ES-I3 (cell line): ENCODE measurements at regions not wholly inside any gene's neighbourhood (a gene's known extent, or its start where the extent isn't known, plus 50 kb on each side); places are given as distances from the start of the nearest gene placed in this dataset.

Experiments used
- H3K36me3 ChIP-seq: 2 replicates; pipeline ENCODE4 v1.6.1; 2013; ENCODE audit warnings: mild to moderate bottlenecking, low read length, control low read depth, moderate library complexity; ENCODE audit not compliant: insufficient read depth
- H3K4me1 ChIP-seq: 2 replicates; pipeline ENCODE4 v1.6.1; 2013; ENCODE audit warnings: mild to moderate bottlenecking, control low read depth, low read length; ENCODE audit not compliant: insufficient read depth
- H3K9ac ChIP-seq: 2 replicates; pipeline ENCODE4 v1.6.1; 2013; ENCODE audit warnings: low read depth, mild to moderate bottlenecking, low read length, moderate library complexity
- H3K9me3 ChIP-seq: 2 replicates; pipeline ENCODE4 v1.6.1; 2013; ENCODE audit warnings: mild to moderate bottlenecking, low read length, moderate library complexity; ENCODE audit not compliant: control insufficient read depth, insufficient read depth

DNA sequence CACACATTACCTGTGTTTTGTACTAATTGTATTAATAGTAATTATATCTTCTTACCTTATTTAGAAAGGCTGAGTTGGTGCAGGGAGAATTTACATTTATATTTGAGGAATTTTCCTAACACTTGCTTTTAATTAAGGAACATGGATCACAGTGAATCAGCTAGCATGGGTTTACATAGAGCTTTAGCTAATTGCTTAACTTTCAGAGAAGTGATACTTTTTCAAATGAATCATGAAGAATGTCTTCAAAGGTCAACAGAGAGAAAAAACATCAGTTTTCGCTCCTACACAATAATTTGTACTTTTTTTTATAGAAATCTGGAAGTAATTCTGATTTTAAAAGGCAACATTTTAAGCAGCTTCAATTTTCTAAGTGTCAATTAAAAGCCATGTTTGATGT lies 195.0 kb upstream of the HEY2 start:
- Histone ChIP-seq H3K4me1 (peaks cover 5% of the 10 kb centered on the region; the same call in 1 of the 2 replicates), H3K9me3 (no peaks in the 10 kb centered on the region), H3K9ac (no peak overlapping the region), H3K36me3 (no peaks in the 10 kb centered on the region)

DNA sequence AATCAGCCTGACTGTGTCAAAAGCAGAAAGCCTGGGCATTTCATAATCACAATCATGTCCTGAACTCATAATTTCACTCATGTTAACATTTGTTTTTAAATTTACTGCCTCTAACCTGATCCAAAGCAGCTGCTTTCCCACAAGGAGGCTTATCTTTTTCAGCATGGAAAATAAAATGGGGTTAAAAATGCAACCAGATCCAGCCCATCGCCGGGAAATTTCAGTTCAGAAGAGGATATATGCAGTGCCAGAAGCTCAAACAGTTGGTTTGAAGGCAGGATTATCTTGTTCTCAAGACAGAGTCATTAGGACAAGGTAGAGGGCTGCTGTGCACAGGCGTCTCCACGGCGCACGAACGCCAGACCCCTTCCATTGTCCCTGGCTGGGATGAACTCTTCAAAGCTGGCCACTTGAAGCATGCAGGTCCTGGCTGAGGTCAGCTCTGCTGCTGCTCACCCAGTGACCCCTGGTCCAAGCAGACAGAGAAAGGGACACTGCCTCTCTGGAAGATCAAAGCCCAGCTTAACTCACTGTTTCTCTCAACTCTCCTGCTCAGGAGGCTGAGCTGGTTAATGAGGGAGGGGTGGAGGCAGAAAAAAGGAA lies 191.1 kb upstream of the HEY2 start:
- H3K9me3 ChIP-seq, result no peaks in the 10 kb centered on the region
- H3K36me3 ChIP-seq, result no peaks in the 10 kb centered on the region
- H3K9ac ChIP-seq, result no peak overlapping the region
- no peaks in the 10 kb centered on the region; the same call in 1 of the 2 replicates for H3K4me1 ChIP-seq

DNA sequence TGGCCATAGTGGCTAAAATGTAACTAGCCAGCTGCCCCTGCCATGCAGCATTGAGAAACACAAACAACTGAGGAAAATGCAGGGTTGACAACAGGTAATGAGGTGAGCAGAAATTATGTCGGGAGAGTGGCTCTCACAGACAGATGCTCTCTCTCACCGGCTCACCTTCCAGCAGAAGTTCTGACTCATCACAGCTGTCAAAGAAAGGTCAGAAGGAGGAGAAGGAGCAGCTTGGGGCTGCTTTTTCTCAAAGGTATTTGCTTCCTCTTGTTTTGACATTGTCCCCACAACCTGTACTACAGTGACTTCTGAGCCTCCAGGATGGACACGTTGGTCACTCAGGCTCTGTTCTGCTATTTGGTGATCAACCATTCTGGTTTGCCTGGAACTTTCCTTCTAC lies 190.5 kb upstream of the HEY2 start:
- H3K36me3 ChIP-seq, result no peaks in the 10 kb centered on the region
- no peaks in the 10 kb centered on the region for H3K9me3 ChIP-seq
- H3K4me1 ChIP-seq, result no peaks in the 10 kb centered on the region; the same call in 1 of the 2 replicates

DNA sequence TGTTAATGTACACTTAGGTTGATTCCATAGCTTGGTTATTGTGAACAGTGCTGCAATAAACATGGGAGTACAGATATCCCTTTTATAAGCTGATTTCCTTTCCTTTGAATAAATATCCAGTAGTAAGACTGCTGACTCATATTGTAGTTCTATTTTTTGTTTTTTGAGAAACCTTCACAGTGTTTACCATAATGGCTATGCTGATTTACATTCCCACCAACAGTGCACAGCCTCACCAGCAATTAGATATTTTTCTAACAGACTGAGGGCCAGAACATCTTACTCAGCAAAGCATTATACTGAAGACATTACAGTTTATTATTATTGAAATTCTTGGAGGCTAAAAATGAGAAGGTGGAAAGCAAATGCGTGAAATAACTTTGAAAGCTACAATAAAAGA lies 187.3 kb upstream of the HEY2 start:
- no peaks in the 10 kb centered on the region; the same call in 1 of the 2 replicates for H3K4me1 ChIP-seq
- no peaks in the 10 kb centered on the region for H3K9me3 ChIP-seq
- H3K36me3 ChIP-seq, result no peaks in the 10 kb centered on the region
- H3K9ac ChIP-seq, result no peak overlapping the region

More for the DNA sequence above, 190.5 kb upstream of the HEY2 start:
- no peak overlapping the region for H3K9ac ChIP-seq

DNA sequence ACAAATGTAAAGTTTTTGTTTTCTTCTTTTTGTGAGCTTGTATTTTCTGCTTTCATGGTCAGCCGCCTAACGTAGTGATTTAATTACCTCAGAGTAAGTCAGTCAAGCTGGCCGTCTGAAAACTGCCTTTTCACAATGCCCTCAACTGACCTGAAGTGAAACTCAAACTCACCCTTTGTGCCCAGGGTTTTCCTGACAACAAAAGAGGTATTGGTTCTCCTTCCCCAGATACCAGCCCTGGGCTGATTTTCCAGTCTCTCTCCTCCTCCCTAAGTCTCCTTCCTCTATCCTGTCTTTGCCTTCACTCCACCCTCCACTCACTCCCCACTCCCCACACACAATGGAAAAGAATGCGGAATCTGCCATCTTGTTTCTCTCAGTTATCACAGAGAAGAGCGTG lies 184.5 kb upstream of the HEY2 start:
- Histone ChIP-seq H3K36me3 (no peaks in the 10 kb centered on the region), H3K4me1 (no peaks in the 10 kb centered on the region), H3K9me3 (no peaks in the 10 kb centered on the region), H3K9ac (no peak overlapping the region)

DNA sequence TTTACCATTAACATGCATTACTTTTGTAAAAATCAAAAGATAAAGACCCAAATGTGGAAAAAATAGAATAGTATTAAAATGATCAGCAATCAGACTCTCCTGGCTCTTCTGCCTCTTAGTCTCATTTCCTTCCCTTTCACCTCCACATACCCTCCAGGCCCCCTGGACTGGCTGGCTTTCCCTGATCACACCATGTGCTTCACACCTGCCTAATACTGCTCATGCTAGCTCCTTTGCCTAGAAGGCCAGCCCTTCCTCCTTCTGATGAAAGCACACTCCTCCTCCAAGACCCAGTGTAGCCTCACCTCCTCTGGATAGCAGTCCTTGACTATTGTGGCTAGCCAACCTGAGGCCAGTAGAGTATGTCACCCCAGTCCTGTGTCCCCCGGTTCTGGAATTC lies 182.0 kb upstream of the HEY2 start:
- Histone ChIP-seq H3K4me1 (no peaks in the 10 kb centered on the region), H3K36me3 (no peaks in the 10 kb centered on the region), H3K9ac (no peak overlapping the region), H3K9me3 (no peaks in the 10 kb centered on the region)

DNA sequence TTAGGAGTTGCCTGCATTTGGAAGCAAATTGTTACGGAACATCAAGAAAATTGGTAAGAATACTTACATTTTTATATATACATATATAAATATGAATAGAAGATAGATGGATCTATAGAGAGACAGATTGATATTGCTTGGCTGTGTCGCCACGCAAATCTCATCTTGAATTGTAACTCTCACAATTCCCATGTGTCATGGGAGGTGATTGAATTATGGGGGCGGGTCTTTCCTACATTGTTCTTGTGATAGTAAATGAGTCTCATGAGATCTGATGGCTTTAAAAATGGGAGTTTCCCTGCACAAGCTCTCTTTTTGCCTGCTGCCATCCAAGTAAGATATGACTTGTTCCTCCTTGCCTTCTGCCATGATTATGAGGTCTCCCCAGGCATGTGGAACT lies 180.8 kb upstream of the HEY2 start:
- H3K9me3 ChIP-seq, result no peaks in the 10 kb centered on the region
- no peak overlapping the region for H3K9ac ChIP-seq
- no peaks in the 10 kb centered on the region for H3K36me3 ChIP-seq
- H3K4me1 ChIP-seq, result no peaks in the 10 kb centered on the region

DNA sequence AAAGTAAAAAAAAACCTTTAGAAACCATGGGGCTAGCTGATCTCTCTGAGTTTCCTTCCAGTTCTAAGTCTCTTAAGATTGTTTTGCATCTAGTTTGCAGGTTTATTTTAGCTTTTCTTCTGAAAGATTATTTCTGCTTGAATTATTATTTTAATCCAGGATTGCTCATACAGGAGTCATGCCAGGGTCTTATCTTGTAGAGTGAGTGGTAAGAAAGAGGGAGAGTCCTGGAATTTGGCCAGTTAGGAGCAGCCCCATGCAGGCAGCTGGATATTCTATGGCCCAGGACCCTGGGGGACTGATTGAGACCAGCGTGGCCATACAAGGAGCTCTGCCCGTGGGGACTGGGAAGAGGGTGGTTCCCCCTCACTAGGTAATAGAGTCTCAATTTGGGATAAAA lies 178.9 kb upstream of the HEY2 start:
- H3K9ac ChIP-seq, result no peak overlapping the region
- no peaks in the 10 kb centered on the region for H3K36me3 ChIP-seq
- no peaks in the 10 kb centered on the region for H3K4me1 ChIP-seq
- H3K9me3 ChIP-seq, result no peaks in the 10 kb centered on the region

DNA sequence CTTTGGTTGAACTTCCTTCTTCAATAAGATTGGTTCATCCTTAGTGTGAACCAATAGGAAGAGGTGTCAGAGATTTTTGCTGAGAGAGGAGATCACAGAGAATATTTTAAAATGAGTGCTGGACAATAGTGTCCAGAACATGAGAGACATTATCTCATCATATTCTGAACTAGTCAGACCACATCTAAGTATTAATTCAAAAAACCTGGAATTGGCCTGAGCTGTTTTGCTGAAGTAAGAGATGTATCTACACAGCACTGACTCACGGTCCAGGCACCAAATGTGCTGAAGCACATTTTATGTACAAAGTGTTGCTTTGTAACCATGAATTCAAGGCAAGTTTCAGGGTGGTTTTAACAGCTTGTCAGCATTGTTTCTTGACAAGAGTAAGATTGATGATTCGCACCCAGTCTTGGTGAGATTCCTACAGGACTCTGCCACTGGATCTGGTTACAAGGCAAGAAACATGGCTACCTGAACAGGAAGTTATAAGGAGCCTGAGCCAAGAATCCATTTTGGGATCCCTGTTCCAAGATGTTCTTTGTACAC lies 178.2 kb upstream of the HEY2 start:
- Histone ChIP-seq H3K36me3 (no peaks in the 10 kb centered on the region), H3K4me1 (no peaks in the 10 kb centered on the region), H3K9ac (no peak overlapping the region), H3K9me3 (no peaks in the 10 kb centered on the region)

DNA sequence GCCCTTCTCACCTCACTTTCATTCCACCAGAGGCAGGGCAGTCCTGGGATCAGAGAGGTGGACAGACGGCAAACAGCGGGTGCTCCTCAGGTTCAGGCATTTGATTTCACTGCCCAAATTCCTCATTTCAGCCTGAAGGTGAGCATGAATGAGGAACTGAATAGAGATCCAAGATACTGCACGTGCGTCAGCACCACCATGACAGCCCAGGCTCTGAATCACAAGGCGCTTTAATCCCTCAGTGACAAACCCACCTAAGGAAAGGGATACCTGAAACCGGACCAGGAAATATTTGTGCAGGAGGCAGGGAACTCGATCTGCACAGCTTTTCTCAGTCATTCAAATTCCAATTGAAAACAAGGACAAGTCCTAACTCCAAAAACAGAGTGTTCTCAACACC lies 174.8 kb upstream of the HEY2 start:
- no peaks in the 10 kb centered on the region for H3K4me1 ChIP-seq
- no peaks in the 10 kb centered on the region for H3K36me3 ChIP-seq
- no peaks in the 10 kb centered on the region for H3K9me3 ChIP-seq
- H3K9ac ChIP-seq, result no peak overlapping the region

DNA sequence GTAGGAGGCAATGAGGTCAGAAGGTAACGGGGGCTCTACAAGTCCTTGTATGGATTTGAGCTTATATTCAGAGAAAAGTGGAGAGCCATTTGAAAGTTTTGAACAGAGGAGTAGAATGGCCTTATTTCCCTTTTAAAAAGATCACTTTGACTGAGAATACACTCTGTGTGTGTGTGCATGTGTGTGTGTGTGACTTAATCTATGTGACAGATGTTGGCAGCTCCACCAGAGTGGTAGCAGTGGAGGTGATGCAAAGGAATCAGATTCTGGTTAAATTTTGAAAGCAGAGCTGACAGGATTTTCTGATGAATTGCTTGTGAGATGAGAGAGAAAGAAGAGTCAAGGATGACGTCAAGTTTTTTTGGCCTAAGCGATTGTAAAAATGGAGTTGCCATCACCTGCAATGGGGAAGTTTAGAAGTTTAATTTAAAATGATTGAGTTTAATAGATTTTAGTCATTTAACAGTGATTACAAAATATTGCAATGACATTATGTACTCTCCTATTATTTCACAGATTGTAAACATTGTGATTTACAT lies 172.2 kb upstream of the HEY2 start:
- Histone ChIP-seq H3K36me3 (no peaks in the 10 kb centered on the region), H3K9me3 (no peaks in the 10 kb centered on the region), H3K9ac (no peak overlapping the region), H3K4me1 (no peaks in the 10 kb centered on the region)

DNA sequence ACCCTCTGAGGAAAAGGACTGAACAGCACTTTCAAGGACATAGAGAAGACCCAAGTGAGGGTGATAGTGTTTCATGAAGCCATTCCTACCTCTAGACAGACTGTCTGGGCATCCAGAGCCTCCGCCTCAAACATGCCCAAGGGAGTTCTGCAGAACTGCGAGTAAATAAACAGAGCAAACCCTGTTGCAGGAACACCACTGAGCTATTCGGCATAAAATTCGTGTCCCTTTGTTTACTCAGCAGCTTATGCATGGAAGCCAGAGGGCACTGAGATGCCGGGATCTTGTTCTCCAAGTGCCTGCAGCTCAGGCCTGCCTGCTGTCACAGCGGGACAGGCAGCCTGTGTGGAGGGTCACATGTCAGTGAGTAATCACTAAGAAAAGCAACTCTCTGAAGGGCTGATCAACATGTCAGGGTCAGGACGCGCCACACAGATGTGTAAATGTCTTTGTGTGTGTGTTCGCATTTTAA lies 164.9 kb upstream of the HEY2 start:
- H3K9ac ChIP-seq, result no peak overlapping the region
- H3K36me3 ChIP-seq, result no peaks in the 10 kb centered on the region
- no peaks in the 10 kb centered on the region for H3K9me3 ChIP-seq
- H3K4me1 ChIP-seq, result peaks cover 18% of the 10 kb centered on the region

DNA sequence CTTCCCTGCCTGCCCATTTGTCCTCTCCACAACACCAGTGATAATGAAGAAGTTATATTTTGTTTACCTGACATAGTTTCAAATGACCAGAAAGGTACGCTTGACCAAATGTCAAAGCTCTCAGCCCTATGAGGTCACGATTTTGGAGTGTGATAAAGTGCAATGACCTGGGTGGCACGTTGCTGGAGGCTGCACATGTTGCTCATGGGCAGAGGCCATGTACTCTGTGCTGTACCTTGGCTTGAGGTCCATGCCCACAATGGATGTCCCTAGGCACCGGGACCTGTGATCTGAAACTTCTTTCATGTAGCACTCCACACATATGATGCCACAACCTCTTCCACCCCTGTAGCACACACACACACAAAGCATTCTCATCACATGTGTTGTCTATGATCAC lies 164.0 kb upstream of the HEY2 start:
- no peak overlapping the region for H3K9ac ChIP-seq
- H3K9me3 ChIP-seq, result no peaks in the 10 kb centered on the region
- peaks cover 18% of the 10 kb centered on the region for H3K4me1 ChIP-seq
- no peaks in the 10 kb centered on the region for H3K36me3 ChIP-seq

DNA sequence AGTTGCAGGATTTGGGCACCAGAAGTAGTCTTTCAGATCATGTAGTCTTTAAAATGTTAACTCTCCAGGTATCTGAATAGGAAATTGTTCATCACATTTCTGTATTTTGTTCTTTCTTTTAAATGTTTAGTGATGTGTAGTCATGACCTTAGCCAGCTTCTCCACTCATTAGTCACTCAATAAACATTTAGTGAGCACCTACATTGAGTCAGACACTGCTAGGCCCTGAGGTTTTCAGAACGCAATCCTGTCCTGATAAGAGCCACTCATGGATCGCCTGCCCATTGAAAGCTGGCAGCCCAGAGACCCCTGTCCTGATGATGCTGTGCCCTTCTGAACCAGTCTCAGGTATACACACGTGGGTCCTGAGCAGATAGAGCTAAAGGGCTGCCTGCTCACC lies 163.4 kb upstream of the HEY2 start:
- Histone ChIP-seq H3K36me3 (no peaks in the 10 kb centered on the region), H3K9me3 (no peaks in the 10 kb centered on the region), H3K9ac (no peak overlapping the region), H3K4me1 (peaks cover 18% of the 10 kb centered on the region)

DNA sequence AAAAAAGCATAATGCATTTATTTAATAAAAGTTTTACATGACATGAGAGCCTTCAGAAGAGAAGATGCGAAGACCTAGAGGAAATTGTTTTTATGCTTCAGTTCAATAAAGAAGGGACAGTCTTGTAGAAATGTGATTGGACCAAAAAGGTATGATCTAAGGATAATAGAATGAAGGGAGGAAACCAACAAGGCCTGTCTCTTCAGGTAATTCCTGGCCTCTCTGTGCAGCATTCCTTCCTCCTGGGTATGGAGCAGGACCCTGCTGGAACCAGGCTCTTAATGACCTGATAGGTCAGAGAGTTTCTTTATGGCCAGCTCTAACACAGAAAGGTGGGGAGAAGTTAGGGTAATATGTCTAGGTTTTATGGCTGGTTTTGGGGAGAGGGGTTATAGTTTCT lies 162.8 kb upstream of the HEY2 start:
- no peak overlapping the region for H3K9ac ChIP-seq
- no peaks in the 10 kb centered on the region for H3K36me3 ChIP-seq
- peaks cover 18% of the 10 kb centered on the region for H3K4me1 ChIP-seq
- no peaks in the 10 kb centered on the region for H3K9me3 ChIP-seq
